ENCODE measurements at regions not wholly inside any gene's neighbourhood (a gene's known extent, or its start where the extent isn't known, plus 50 kb on each side); places are given as distances from the start of the nearest gene placed in this dataset.

DNA sequence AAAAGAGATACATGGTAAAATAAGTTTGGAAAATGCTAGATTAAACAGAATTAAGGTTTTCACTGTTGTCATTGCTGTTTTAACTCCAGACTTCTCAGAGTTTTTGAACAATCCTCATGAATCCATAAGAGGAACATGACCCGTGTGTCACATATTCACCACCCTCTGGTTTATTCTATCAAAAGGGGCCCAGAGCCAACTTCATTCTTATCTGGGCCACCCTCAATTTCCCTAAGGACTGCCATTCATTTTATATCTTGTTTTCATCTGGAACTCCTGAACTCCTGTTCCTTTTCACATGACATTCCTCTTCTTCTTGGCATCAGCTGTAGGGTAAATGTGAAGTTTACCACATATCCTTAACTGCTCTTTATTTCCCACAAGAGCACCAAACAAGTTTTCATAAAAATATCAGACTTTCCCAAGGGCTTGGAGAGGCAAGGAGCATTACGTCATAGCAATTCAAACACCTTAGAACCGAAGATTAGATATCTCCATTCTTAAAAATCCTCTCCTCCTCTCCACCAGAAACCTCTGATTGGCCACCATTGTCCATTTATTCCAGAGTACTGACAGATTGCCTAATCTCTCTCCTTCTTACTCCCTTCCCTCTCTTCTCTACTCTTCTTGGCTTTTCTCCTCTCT, 225.2 kb downstream of the SEC23A start:
- no peaks in the 10 kb centered on the region for H3K4me1 Mint-ChIP-seq (ENCODE audit: low read depth)
- H3K27me3 Mint-ChIP-seq = peaks cover 4% of the 10 kb centered on the region
- no peak overlapping the region for H3K27ac Mint-ChIP-seq
- H3K9me3 Mint-ChIP-seq = no peaks in the 10 kb centered on the region
- H3K36me3 Mint-ChIP-seq (ENCODE audit: low read depth) = no peaks in the 10 kb centered on the region
- H3K4me3 Mint-ChIP-seq = no peak overlapping the region

- no peaks in the 10 kb centered on the region for H3K9me3 Mint-ChIP-seq
- H3K27ac Mint-ChIP-seq = no peak overlapping the region
- peaks cover 4% of the 10 kb centered on the region for H3K27me3 Mint-ChIP-seq
- no peaks in the 10 kb centered on the region for H3K4me1 Mint-ChIP-seq (ENCODE audit: low read depth)
- no peak overlapping the region for H3K4me3 Mint-ChIP-seq
- H3K36me3 Mint-ChIP-seq (ENCODE audit: low read depth) = no peaks in the 10 kb centered on the region
These were observed 228.3 kb downstream of the SEC23A start for GRCh38 chr14:38874721-38875120.

GRCh38 chr14:38873941-38874612, 229.0 kb downstream of the SEC23A start:
- Mint-ChIP-seq H3K27ac (no peak overlapping the region), H3K36me3 (ENCODE audit: low read depth) (no peaks in the 10 kb centered on the region), H3K27me3 (peaks cover 4% of the 10 kb centered on the region), H3K9me3 (no peaks in the 10 kb centered on the region), H3K4me1 (ENCODE audit: low read depth) (no peaks in the 10 kb centered on the region), H3K4me3 (no peak overlapping the region)

DNA sequence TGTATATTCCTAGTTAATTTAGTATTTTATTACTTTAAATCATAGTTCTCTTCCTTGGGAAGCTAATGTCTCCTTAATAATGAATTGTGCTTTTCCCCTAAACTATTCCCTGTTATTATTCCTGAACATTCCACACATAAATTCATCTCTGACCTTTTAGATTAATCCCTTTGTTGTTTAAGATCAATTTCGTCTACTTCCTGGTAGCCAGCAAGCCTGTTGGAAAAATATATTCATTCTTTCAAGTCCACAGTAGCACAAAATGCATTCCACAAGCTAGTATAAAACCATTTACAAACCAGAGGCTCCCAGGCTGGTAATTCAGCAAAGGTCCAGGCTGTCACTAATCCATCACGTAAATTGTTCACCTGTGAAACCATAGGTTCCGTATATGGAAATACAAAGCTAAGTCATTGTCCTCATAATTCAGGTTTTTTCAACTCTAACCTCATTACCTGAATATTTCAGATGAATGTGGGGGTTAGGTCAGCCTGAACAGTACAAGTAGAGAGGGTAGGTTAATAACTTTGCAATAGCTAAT, 232.7 kb downstream of the SEC23A start:
- no peak overlapping the region for H3K4me3 Mint-ChIP-seq
- H3K9me3 Mint-ChIP-seq = no peaks in the 10 kb centered on the region
- H3K36me3 Mint-ChIP-seq (ENCODE audit: low read depth) = no peaks in the 10 kb centered on the region
- no peaks in the 10 kb centered on the region for H3K4me1 Mint-ChIP-seq (ENCODE audit: low read depth)
- H3K27me3 Mint-ChIP-seq = no peaks in the 10 kb centered on the region
- no peak overlapping the region for H3K27ac Mint-ChIP-seq

GRCh38 chr14:38868399-38869290, 234.4 kb downstream of the SEC23A start:
- H3K4me3 Mint-ChIP-seq = no peak overlapping the region
- peaks cover 10% of the 10 kb centered on the region for H3K27me3 Mint-ChIP-seq
- no peaks in the 10 kb centered on the region for H3K4me1 Mint-ChIP-seq (ENCODE audit: low read depth)
- H3K36me3 Mint-ChIP-seq (ENCODE audit: low read depth) = no peaks in the 10 kb centered on the region
- H3K27ac Mint-ChIP-seq = no peak overlapping the region
- peaks cover 4% of the 10 kb centered on the region for H3K9me3 Mint-ChIP-seq

DNA sequence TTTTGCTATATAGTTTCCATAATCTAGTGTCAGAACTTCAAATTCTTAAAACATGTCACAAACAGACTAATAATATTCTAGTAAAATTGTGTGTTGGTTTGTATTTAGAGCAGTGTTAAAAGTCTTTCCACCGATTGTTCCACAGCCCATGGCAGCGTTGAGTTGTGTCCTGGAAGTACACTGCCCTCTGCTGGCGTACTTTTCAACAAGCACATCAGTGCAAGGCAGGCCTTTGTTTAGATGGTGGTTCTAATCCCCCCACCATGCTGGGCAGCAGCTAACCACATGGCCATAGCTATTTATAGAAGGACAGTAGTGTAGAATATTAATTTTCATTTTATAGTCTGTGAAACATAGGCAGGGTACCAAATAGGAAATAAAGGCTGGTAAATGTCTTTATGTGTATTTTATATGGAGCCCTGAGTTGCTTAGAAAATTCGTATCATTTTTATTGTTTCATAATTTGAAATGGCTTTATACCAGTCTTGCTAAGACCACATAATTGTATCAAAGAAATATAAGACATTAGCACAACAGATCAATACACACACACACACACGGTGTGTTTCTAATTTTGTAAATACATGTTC, 235.4 kb downstream of the SEC23A start:
- Mint-ChIP-seq H3K27me3 (peaks cover 10% of the 10 kb centered on the region), H3K27ac (no peak overlapping the region), H3K4me3 (no peak overlapping the region), H3K36me3 (ENCODE audit: low read depth) (no peaks in the 10 kb centered on the region), H3K9me3 (peaks cover 4% of the 10 kb centered on the region), H3K4me1 (ENCODE audit: low read depth) (no peaks in the 10 kb centered on the region)

GRCh38 chr14:38866461-38866860, 236.6 kb downstream of the SEC23A start:
- H3K27ac Mint-ChIP-seq = no peak overlapping the region
- peaks cover 4% of the 10 kb centered on the region for H3K9me3 Mint-ChIP-seq
- H3K4me1 Mint-ChIP-seq (ENCODE audit: low read depth) = no peaks in the 10 kb centered on the region
- peaks cover 10% of the 10 kb centered on the region for H3K27me3 Mint-ChIP-seq
- no peak overlapping the region for H3K4me3 Mint-ChIP-seq
- no peaks in the 10 kb centered on the region for H3K36me3 Mint-ChIP-seq (ENCODE audit: low read depth)

DNA sequence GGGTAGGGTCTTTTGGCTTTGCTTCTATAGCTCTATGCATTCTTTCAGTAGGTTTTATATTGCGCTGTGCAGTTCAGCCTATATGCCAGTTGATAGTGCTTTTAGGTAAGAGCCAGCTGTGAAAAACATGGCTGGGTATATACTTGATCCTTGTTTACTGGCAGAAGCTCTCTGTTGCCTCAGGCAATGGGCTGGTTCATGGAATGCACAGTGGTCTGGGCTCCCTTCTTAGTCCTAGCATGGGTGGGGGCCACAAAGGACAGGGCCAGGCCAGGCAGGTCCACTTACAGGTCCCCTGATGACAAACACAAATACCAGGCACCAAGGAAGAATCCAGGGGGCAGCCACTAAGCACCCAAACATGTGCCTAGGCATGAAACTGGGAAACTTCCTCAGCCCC, 240.7 kb downstream of the SEC23A start:
- Mint-ChIP-seq H3K4me1 (ENCODE audit: low read depth) (no peaks in the 10 kb centered on the region), H3K9me3 (peaks cover 4% of the 10 kb centered on the region), H3K27me3 (peaks cover 10% of the 10 kb centered on the region), H3K36me3 (ENCODE audit: low read depth) (no peaks in the 10 kb centered on the region), H3K4me3 (no peak overlapping the region), H3K27ac (no peak overlapping the region)

- H3K4me1 Mint-ChIP-seq (ENCODE audit: low read depth) = no peaks in the 10 kb centered on the region
- peaks cover 10% of the 10 kb centered on the region for H3K27me3 Mint-ChIP-seq
- no peak overlapping the region for H3K4me3 Mint-ChIP-seq
- H3K36me3 Mint-ChIP-seq (ENCODE audit: low read depth) = no peaks in the 10 kb centered on the region
- no peak overlapping the region for H3K27ac Mint-ChIP-seq
- H3K9me3 Mint-ChIP-seq = peaks cover 4% of the 10 kb centered on the region
These were observed 242.5 kb downstream of the SEC23A start for GRCh38 chr14:38860530-38860929.

- Mint-ChIP-seq H3K27me3 (no peaks in the 10 kb centered on the region), H3K36me3 (ENCODE audit: low read depth) (no peaks in the 10 kb centered on the region), H3K9me3 (no peaks in the 10 kb centered on the region), H3K4me1 (ENCODE audit: low read depth) (no peaks in the 10 kb centered on the region), H3K4me3 (no peak overlapping the region), H3K27ac (no peak overlapping the region)
These were observed 246.2 kb downstream of the SEC23A start for GRCh38 chr14:38856798-38857197.

DNA sequence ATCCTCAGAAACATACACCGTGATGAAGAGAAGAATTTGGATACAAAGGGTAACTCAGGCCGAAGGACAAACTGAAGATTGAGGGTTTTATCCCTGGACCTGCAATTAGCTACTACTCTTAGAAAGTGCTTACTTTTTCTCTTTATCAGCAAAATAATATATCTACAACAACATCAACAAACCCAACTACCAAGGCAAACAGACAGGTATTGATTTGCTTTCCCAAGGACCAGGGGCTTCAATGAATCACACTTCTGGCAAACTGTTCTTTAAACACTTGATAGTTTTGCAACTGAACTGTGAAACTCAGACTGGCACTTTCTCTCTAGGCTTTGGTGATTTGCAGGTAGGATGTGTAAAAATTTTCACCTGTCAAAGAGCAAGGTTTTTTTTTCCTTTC, 247.5 kb downstream of the SEC23A start:
- Mint-ChIP-seq H3K4me1 (ENCODE audit: low read depth) (no peaks in the 10 kb centered on the region), H3K9me3 (no peaks in the 10 kb centered on the region), H3K27me3 (no peaks in the 10 kb centered on the region), H3K27ac (no peak overlapping the region), H3K4me3 (no peak overlapping the region), H3K36me3 (ENCODE audit: low read depth) (no peaks in the 10 kb centered on the region)

- Mint-ChIP-seq H3K9me3 (no peaks in the 10 kb centered on the region), H3K4me1 (ENCODE audit: low read depth) (no peaks in the 10 kb centered on the region), H3K27me3 (no peaks in the 10 kb centered on the region), H3K36me3 (ENCODE audit: low read depth) (no peaks in the 10 kb centered on the region), H3K27ac (no peak overlapping the region), H3K4me3 (no peak overlapping the region)
These were observed 251.9 kb downstream of the SEC23A start for GRCh38 chr14:38851111-38851510.

GRCh38 chr14:38850664-38851063, 252.4 kb downstream of the SEC23A start:
- no peaks in the 10 kb centered on the region for H3K9me3 Mint-ChIP-seq
- no peak overlapping the region for H3K27ac Mint-ChIP-seq
- no peaks in the 10 kb centered on the region for H3K27me3 Mint-ChIP-seq
- H3K36me3 Mint-ChIP-seq (ENCODE audit: low read depth) = no peaks in the 10 kb centered on the region
- H3K4me1 Mint-ChIP-seq (ENCODE audit: low read depth) = no peaks in the 10 kb centered on the region
- H3K4me3 Mint-ChIP-seq = no peak overlapping the region

- H3K9me3 Mint-ChIP-seq = no peaks in the 10 kb centered on the region
- no peaks in the 10 kb centered on the region for H3K27me3 Mint-ChIP-seq
- no peak overlapping the region for H3K27ac Mint-ChIP-seq
- no peak overlapping the region for H3K4me3 Mint-ChIP-seq
- H3K36me3 Mint-ChIP-seq (ENCODE audit: low read depth) = no peaks in the 10 kb centered on the region
- H3K4me1 Mint-ChIP-seq (ENCODE audit: low read depth) = no peaks in the 10 kb centered on the region
These were observed 254.6 kb downstream of the SEC23A start for GRCh38 chr14:38848243-38848935.

Measured in stimulated activated naive CD8-positive, alpha-beta T cell treated with anti-CD3 and anti-CD28 coated beads, Interleukin-15, Interleukin-2, amounts not matched to agents 100 ng/mL and 50 ng/mL, for 24 hours (primary cell).